T-cell (primary cell): ENCODE measurements at regions not wholly inside any gene's neighbourhood (a gene's known extent, or its start where the extent isn't known, plus 50 kb on each side); places are given as distances from the start of the nearest gene placed in this dataset.

ENCODE experiments used
- ATAC-seq, 4 experiments: fragments of 200-7000 bp in 3 of 4; fragments of 150-1000 bp in 1 of 4; cut with Tn5 transposase; replicated peaks in 1 of 4; 1 replicate in 3 of 4; 2 replicates in 1 of 4; pipeline ENCODE4 v1.10.0; 2021; ENCODE audit warnings: moderate library complexity in 3 of 4, mild to moderate bottlenecking in 2 of 4, moderate number of reproducible peaks in 1 of 4
- CTCF ChIA-PET, 2 donors: fragments of 300-600 bp; sonication (Branson Sonifier 250); formaldehyde crosslinking; loops; one replicate each; lab custom pipeline; 2022; ENCODE audit warnings: antibody characterized with exemption in 2 of 2; lab: Charles Lee
- POLR2A ChIA-PET, 2 donors: fragments of 300-600 bp; sonication (Branson Sonifier 250); formaldehyde crosslinking; loops; one replicate each; lab custom pipeline; 2022; ENCODE audit warnings: antibody characterized with exemption in 2 of 2; lab: Charles Lee
- DNase-seq, 35 experiments: peaks; one replicate each; pipeline versions ENCODE4 v3.0.0 to v3.0.0-alpha.2; 2013 to 2023
- H3K27ac ChIP-seq: one replicate; pipeline ENCODE4 v1.5.1; 2013; ENCODE audit warnings: low read length
- H3K27me3 ChIP-seq, 2 experiments: replicated peaks in 1 of 2; 1 replicate in 1 of 2; 2 replicates in 1 of 2; pipeline versions ENCODE4 v1.6.1 to v1.7.0; 2013; ENCODE audit warnings: low read length in 1 of 2, mixed read lengths in 1 of 2; ENCODE audit not compliant: control insufficient read depth in 2 of 2, insufficient read depth in 2 of 2; ENCODE audit errors: extremely low read depth in 1 of 2
- H3K36me3 ChIP-seq, 2 donors: 1 replicate in 1 of 2; 2 replicates in 1 of 2; pipeline versions ENCODE4 v1.6.1 to v1.7.0; 2013; ENCODE audit warnings: low read length in 1 of 2; ENCODE audit not compliant: control insufficient read depth in 2 of 2, insufficient read depth in 1 of 2; ENCODE audit errors: extremely low read depth in 1 of 2
- H3K4me1 ChIP-seq, 2 experiments: 1 replicate in 1 of 2; 2 replicates in 1 of 2; pipeline versions ENCODE4 v1.6.1 to v1.7.0; 2013; ENCODE audit warnings: low read length in 2 of 2, mixed read lengths in 1 of 2; ENCODE audit not compliant: insufficient read depth in 2 of 2, control insufficient read depth in 1 of 2; ENCODE audit errors: extremely low read depth in 1 of 2
- H3K4me3 ChIP-seq, 2 donors: 1 replicate in 1 of 2; 2 replicates in 1 of 2; pipeline versions ENCODE4 v1.5.1 to v1.7.0; 2013; ENCODE audit warnings: mild to moderate bottlenecking in 2 of 2, low read length in 1 of 2, moderate library complexity in 1 of 2; ENCODE audit not compliant: control insufficient read depth in 1 of 2; ENCODE audit errors: extremely low read depth in 1 of 2
- H3K9me3 ChIP-seq: 2 replicates; pipeline ENCODE4 v1.7.0; 2013
- H3K27ac Mint-ChIP-seq, 2 donors: one replicate each; pipeline ENCODE4 v1.8.0; 2020 to 2021; ENCODE audit warnings: mild to moderate bottlenecking in 2 of 2, mixed read lengths in 2 of 2
- H3K27me3 Mint-ChIP-seq, 2 donors: one replicate each; pipeline ENCODE4 v1.8.0; 2021 to 2022; ENCODE audit warnings: mixed read lengths in 2 of 2
- H3K36me3 Mint-ChIP-seq: one replicate; pipeline ENCODE4 v1.8.0; 2021; ENCODE audit warnings: mixed read lengths
- H3K4me1 Mint-ChIP-seq, 3 donors: one replicate each; pipeline ENCODE4 v1.8.0; 2020 to 2022; ENCODE audit warnings: mixed read lengths in 3 of 3, mild to moderate bottlenecking in 1 of 3
- H3K4me3 Mint-ChIP-seq, 3 donors: one replicate each; pipeline ENCODE4 v1.8.0; 2020 to 2022; ENCODE audit warnings: mild to moderate bottlenecking in 3 of 3, mixed read lengths in 3 of 3, moderate library complexity in 3 of 3
- H3K9me3 Mint-ChIP-seq, 3 donors: one replicate each; pipeline ENCODE4 v1.8.0; 2020 to 2022; ENCODE audit warnings: mixed read lengths in 3 of 3
- WGBS: methylation state at CpG from one replicate; pipeline ENCODE4 v1.1.5; 2013; ENCODE audit warnings: missing lambda C conversion rate; ENCODE audit not compliant: insufficient coverage; 5-methylcytosine and 5-hydroxymethylcytosine counted together

DNA sequence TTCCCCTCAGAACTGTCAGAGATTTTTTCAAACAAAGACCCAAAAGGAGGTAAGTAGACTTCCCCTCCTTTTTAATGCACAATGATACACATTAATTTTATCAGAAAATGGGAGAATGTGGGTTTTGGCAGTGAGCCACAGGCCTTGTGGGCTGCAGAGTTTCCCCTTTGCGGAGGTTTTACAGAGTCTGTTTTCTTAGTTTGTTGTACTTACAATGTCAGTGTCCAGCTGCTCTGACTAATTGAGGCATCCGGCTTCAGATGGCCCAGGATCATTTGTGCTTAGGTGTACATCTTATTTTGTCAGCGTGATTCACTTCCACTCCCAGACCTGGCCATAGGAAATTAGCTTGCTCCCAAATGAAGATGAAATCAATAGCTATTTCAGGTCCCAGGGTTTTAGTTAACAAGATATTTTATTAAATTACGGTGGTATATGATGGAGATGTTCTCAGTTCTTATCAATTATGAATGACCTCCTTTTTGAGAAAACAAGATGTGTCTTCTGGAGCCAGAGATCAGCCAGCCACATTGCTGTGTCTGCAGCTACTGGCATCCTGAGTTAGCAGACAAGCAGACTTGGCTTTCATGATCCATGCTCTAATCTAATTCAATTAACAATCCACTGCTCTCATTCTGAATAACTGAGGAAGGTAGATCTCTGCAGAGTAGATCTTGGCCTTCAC, 1086.6 kb upstream of the SORCS1 start:
- 36% methylated on average over 3 of the region's 4 CpGs for WGBS
- Mint-ChIP-seq H3K27ac (no peak overlapping the region), H3K4me3 (no peak overlapping the region), H3K4me1 (no peaks in the 10 kb centered on the region), H3K9me3 (peaks cover 8 to 29% (median 20%) of the 10 kb centered on the region in 3 donors), H3K36me3 (no peaks in the 10 kb centered on the region), H3K27me3 (no peaks in the 10 kb centered on the region)
- ChIA-PET POLR2A (no interaction called here), CTCF (no interaction called here)
- no peaks in the 10 kb centered on the region for H3K4me1 ChIP-seq
- H3K27me3 ChIP-seq: no peaks in the 10 kb centered on the region
- DNase-seq: no peak
- no peaks in the 10 kb centered on the region for H3K9me3 ChIP-seq
- ATAC-seq: no peak
- no peak overlapping the region for H3K4me3 ChIP-seq
- no peaks in the 10 kb centered on the region for H3K36me3 ChIP-seq
- H3K27ac ChIP-seq: no peak overlapping the region

DNA sequence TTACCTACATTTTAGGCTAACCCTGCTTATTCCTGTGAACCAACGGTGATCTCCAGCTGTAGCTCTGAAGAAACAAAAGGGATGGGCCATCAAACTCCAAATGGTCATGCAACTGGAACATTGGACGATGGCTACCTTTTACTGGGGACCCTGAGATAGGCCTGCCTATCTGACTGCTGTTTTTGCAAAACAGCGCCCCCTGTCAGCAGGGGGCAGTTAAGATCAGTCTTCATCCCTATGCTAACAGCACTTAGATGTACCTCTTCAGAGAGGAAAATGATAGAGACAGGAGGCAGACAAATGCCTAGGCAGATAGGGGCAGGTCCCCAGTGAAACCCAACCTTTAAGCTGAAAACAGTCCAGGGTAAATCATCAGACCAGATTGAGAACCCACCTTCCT, 1085.4 kb upstream of the SORCS1 start:
- Histone ChIP-seq H3K4me1 (no peaks in the 10 kb centered on the region), H3K27me3 (no peaks in the 10 kb centered on the region), H3K4me3 (no peak overlapping the region), H3K27ac (no peak overlapping the region), H3K9me3 (no peaks in the 10 kb centered on the region), H3K36me3 (no peaks in the 10 kb centered on the region)
- DNase-seq: no peak
- Mint-ChIP-seq H3K4me1 (no peaks in the 10 kb centered on the region), H3K36me3 (no peaks in the 10 kb centered on the region), H3K9me3 (peaks cover 4 to 31% (median 14%) of the 10 kb centered on the region in 3 donors), H3K4me3 (no peak overlapping the region), H3K27me3 (no peaks in the 10 kb centered on the region), H3K27ac (no peak overlapping the region)
- ATAC-seq: no peak
- CTCF ChIA-PET: no interaction called here
- WGBS: 93% methylated on average over 2 of the region's 3 CpGs
- POLR2A ChIA-PET: no interaction called here

- no peak for DNase-seq
- H3K4me1 Mint-ChIP-seq: no peaks in the 10 kb centered on the region
- H3K9me3 Mint-ChIP-seq: peaks cover 4 to 26% (median 26%) of the 10 kb centered on the region in 3 donors
- Histone ChIP-seq H3K9me3 (no peaks in the 10 kb centered on the region), H3K4me3 (no peak overlapping the region), H3K27me3 (no peaks in the 10 kb centered on the region), H3K4me1 (no peaks in the 10 kb centered on the region), H3K36me3 (no peaks in the 10 kb centered on the region), H3K27ac (no peak overlapping the region)
- ChIA-PET POLR2A (no interaction called here), CTCF (no interaction called here)
- H3K27ac Mint-ChIP-seq: no peak overlapping the region
- H3K36me3 Mint-ChIP-seq: no peaks in the 10 kb centered on the region
- WGBS: 73% methylated on average over 8 of the region's 9 CpGs
- H3K4me3 Mint-ChIP-seq: no peak overlapping the region
- ATAC-seq: no peak
- H3K27me3 Mint-ChIP-seq: no peaks in the 10 kb centered on the region
These were observed 1080.1 kb upstream of the SORCS1 start for GRCh38 chr10:108244443-108245228.

DNA sequence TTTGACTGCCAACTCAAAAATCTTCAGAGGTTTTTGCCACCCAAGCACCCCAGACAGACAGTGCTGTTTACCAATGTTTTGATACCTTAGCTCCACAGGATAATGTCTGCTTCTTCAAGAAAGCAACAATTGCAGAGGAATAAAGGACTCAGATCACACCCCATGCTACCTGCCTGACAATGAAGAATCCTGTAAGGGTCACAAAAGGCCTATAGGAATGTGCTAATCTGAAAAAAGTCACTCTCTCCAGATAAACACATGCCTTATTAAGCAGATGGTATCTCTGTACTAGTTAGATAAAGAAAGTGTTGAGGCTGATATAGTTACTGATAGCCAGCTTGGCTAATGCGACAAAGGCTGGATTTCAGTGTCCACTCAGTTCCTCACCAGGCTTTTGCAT, 1076.7 kb upstream of the SORCS1 start:
- ATAC-seq: no peak
- no peak overlapping the region for H3K4me3 ChIP-seq
- no CpG with 5 or more reads among the region's 1 CpG for WGBS
- no peaks in the 10 kb centered on the region for H3K36me3 ChIP-seq
- no peak overlapping the region for H3K4me3 Mint-ChIP-seq
- ChIA-PET CTCF (no interaction called here), POLR2A (no interaction called here)
- no peaks in the 10 kb centered on the region for H3K4me1 Mint-ChIP-seq
- no peaks in the 10 kb centered on the region for H3K36me3 Mint-ChIP-seq
- H3K4me1 ChIP-seq: no peaks in the 10 kb centered on the region
- no peak for DNase-seq
- H3K27me3 ChIP-seq: no peaks in the 10 kb centered on the region
- no peaks in the 10 kb centered on the region for H3K27me3 Mint-ChIP-seq
- H3K9me3 Mint-ChIP-seq: peaks cover 8 to 15% (median 12%) of the 10 kb centered on the region in 3 donors
- no peak overlapping the region for H3K27ac ChIP-seq
- no peak overlapping the region for H3K27ac Mint-ChIP-seq
- no peaks in the 10 kb centered on the region for H3K9me3 ChIP-seq

DNA sequence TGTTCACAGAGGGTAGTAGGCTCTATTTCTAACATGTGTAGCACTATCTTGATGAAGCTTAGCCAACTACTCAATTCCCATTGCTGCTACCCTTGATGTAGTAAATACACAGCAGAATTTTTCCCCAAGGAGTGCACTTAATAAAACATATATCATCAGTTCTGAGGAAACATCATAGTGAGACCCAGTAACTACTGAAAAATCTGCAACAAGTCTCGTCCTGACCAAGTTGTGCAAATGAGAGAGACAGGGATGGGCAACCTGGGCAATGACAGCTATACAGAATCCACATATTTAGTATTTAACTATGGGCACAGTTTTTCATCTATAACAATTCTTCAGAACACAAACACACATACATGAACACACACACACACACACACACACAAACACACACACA, 1073.8 kb upstream of the SORCS1 start:
- Histone ChIP-seq H3K27ac (no peak overlapping the region), H3K36me3 (no peaks in the 10 kb centered on the region), H3K4me3 (no peak overlapping the region), H3K4me1 (no peaks in the 10 kb centered on the region), H3K9me3 (no peaks in the 10 kb centered on the region), H3K27me3 (no peaks in the 10 kb centered on the region)
- no peak overlapping the region for H3K27ac Mint-ChIP-seq
- POLR2A ChIA-PET: no interaction called here
- no peak overlapping the region for H3K4me3 Mint-ChIP-seq
- no CpG with 5 or more reads among the region's 1 CpG for WGBS
- DNase-seq: no peak
- no peaks in the 10 kb centered on the region for H3K4me1 Mint-ChIP-seq
- H3K27me3 Mint-ChIP-seq: no peaks in the 10 kb centered on the region
- peaks cover 6 to 8% (median 8%) of the 10 kb centered on the region in 3 donors for H3K9me3 Mint-ChIP-seq
- no peak for ATAC-seq
- no peaks in the 10 kb centered on the region for H3K36me3 Mint-ChIP-seq
- CTCF ChIA-PET: no interaction called here

DNA sequence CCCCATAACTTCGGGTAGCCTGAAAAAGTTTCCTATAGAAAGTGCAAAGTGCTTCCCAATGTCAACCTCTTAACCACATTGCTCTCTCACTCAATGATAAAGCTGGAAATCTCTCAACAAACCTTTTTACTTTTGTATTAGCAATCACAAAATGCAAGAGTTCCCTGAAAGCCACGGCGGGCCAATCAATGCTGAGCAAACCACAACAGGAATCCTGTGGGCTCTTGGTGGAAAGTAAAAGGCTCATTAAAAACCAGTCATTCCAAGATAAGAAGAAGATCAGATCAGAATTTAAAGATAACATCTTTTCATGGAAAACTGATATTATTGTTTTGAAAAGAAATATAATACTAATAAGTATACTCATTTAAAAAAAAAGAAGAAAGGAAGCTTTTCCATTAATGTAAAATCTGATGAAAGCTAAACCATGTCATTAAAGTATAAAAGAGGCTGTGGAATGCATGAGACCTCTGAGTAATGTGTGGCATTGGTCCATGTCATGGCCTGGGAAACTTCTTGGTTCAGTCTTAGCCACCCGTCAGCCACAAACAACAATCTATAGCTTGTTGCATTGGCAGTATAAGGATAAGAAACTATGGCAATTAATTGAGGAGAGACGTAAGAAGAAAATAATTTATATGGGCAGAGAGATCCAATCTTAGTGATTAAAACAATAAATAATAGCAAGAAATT, 1066.1 kb upstream of the SORCS1 start:
- H3K9me3 ChIP-seq: no peaks in the 10 kb centered on the region
- Mint-ChIP-seq H3K4me3 (no peak overlapping the region), H3K27me3 (no peaks in the 10 kb centered on the region), H3K4me1 (no peaks in the 10 kb centered on the region), H3K27ac (no peak overlapping the region), H3K36me3 (no peaks in the 10 kb centered on the region), H3K9me3 (peaks cover 3 to 23% (median 12%) of the 10 kb centered on the region in 3 donors)
- no peaks in the 10 kb centered on the region for H3K27me3 ChIP-seq
- no peak overlapping the region for H3K27ac ChIP-seq
- H3K4me3 ChIP-seq: no peak overlapping the region
- no peaks in the 10 kb centered on the region for H3K36me3 ChIP-seq
- WGBS: 60% methylated on average over 1 of the region's 5 CpGs
- no peak for ATAC-seq
- no peaks in the 10 kb centered on the region for H3K4me1 ChIP-seq
- ChIA-PET CTCF (no interaction called here), POLR2A (no interaction called here)
- DNase-seq: no peak
